Naive thymus-derived CD8-positive, alpha-beta T cell (primary cell): ENCODE measurements at regions not wholly inside any gene's neighbourhood (a gene's known extent, or its start where the extent isn't known, plus 50 kb on each side); places are given as distances from the start of the nearest gene placed in this dataset.
"Not testable (repeated sequence)": the region's sequence is repeated elsewhere in the genome, so short reads cannot be mapped to it uniquely, and the experiment has no call there.

Experiments used
- ATAC-seq, 2 donors: fragments of 150-1000 bp; cut with Tn5 transposase in 1 of 2; sonication (Bioruptor Pico), chemical (Tn5 transposase) in 1 of 2; 1 replicate in 1 of 2; 2 replicates in 1 of 2; pipeline ENCODE4 v1.10.0; 2021; ENCODE audit warnings: mild to moderate bottlenecking in 2 of 2, moderate library complexity in 2 of 2
- POLR2A ChIA-PET: fragments of 350-600 bp; sonication (Branson Sonifier 250); formaldehyde crosslinking; loops from one replicate; lab custom pipeline; 2021; ENCODE audit warnings: antibody characterized with exemption; lab: Charles Lee
- DNase-seq, 10 donors: peaks; one replicate each; pipeline versions ENCODE4 v3.0.0 to v3.0.0-alpha.2; 2020 to 2022
- H3K27ac Mint-ChIP-seq, 10 donors: one replicate each; pipeline ENCODE4 v1.8.0; 2020 to 2022; ENCODE audit warnings: mild to moderate bottlenecking in 10 of 10, mixed read lengths in 10 of 10, moderate library complexity in 4 of 10, inconsistent platforms in 1 of 10
- H3K27me3 Mint-ChIP-seq, 5 donors: one replicate each; pipeline ENCODE4 v1.8.0; 2021 to 2022; ENCODE audit warnings: mixed read lengths in 5 of 5
- H3K36me3 Mint-ChIP-seq, 3 donors: one replicate each; pipeline ENCODE4 v1.8.0; 2020 to 2022; ENCODE audit warnings: mixed read lengths in 3 of 3, mild to moderate bottlenecking in 2 of 3, inconsistent platforms in 1 of 3
- H3K4me1 Mint-ChIP-seq, 4 donors: one replicate each; pipeline ENCODE4 v1.8.0; 2021 to 2022; ENCODE audit warnings: mixed read lengths in 4 of 4
- H3K4me3 Mint-ChIP-seq, 10 donors: one replicate each; pipeline ENCODE4 v1.8.0; 2020 to 2022; ENCODE audit warnings: mild to moderate bottlenecking in 10 of 10, mixed read lengths in 10 of 10, moderate library complexity in 6 of 10, inconsistent platforms in 1 of 10
- H3K9me3 Mint-ChIP-seq, 9 donors: one replicate each; pipeline ENCODE4 v1.8.0; 2020 to 2022; ENCODE audit warnings: mixed read lengths in 9 of 9, mild to moderate bottlenecking in 3 of 9, inconsistent platforms in 1 of 9, moderate library complexity in 1 of 9

GRCh38 chr2:215260097-215260677 is 51.7 kb upstream of the ATIC start:
- Mint-ChIP-seq H3K27ac (no peak overlapping the region), H3K4me3 (no peak overlapping the region), H3K4me1 (no peaks in the 10 kb centered on the region), H3K36me3 (no peaks in the 10 kb centered on the region), H3K9me3 (no peaks in the 10 kb centered on the region), H3K27me3 (peaks cover 0 to 2% (median 0%) of the 10 kb centered on the region in 5 donors)
- DNase-seq: no peak
- no peak for ATAC-seq
- POLR2A ChIA-PET: no interaction called here

GRCh38 chr2:215249501-215249900 is 62.4 kb upstream of the ATIC start:
- Mint-ChIP-seq H3K4me3 (no peak overlapping the region), H3K9me3 (peaks cover 0 to 5% (median 0%) of the 10 kb centered on the region in 9 donors), H3K36me3 (no peaks in the 10 kb centered on the region), H3K27ac (no peak overlapping the region), H3K4me1 (no peaks in the 10 kb centered on the region), H3K27me3 (peaks cover 5 to 26% (median 12%) of the 10 kb centered on the region in 5 donors)
- POLR2A ChIA-PET: no interaction called here
- DNase-seq (no peak), ATAC-seq (no peak)

- POLR2A ChIA-PET: interaction anchor here (0.9 kb wide), 1 partner anchor 10 kb away, joined by 3 read pairs; no protein-coding TSS in a partner anchor
- ATAC-seq, H3K9me3 Mint-ChIP-seq, H3K27ac Mint-ChIP-seq, H3K36me3 Mint-ChIP-seq, H3K4me1 Mint-ChIP-seq, H3K4me3 Mint-ChIP-seq: not testable (repeated sequence)
- H3K27me3 Mint-ChIP-seq: peaks cover 5 to 33% (median 14%) of the 10 kb centered on the region in 5 donors
- peak in 1 of 10 donors; percentile 3 for DNase-seq
Observed at GRCh38 chr2:215245919-215246318, 65.9 kb upstream of the ATIC start.

GRCh38 chr2:215241791-215242305 is 70.0 kb upstream of the ATIC start:
- POLR2A ChIA-PET: no interaction called here
- Mint-ChIP-seq H3K27me3 (peaks cover 7 to 34% (median 10%) of the 10 kb centered on the region in 5 donors), H3K27ac (no peak overlapping the region), H3K4me3 (no peak overlapping the region), H3K36me3 (no peaks in the 10 kb centered on the region), H3K9me3 (peaks cover 0 to 5% (median 0%) of the 10 kb centered on the region in 9 donors), H3K4me1 (no peaks in the 10 kb centered on the region)
- no peak for DNase-seq
- no peak for ATAC-seq

- peaks cover 4 to 25% (median 8%) of the 10 kb centered on the region in 5 donors for H3K27me3 Mint-ChIP-seq
- H3K27ac Mint-ChIP-seq: no peak overlapping the region
- H3K4me3 Mint-ChIP-seq: no peak overlapping the region
- H3K4me1 Mint-ChIP-seq: no peaks in the 10 kb centered on the region
- DNase-seq: no peak
- H3K36me3 Mint-ChIP-seq: no peaks in the 10 kb centered on the region
- H3K9me3 Mint-ChIP-seq: no peaks in the 10 kb centered on the region
- ATAC-seq: no peak
- POLR2A ChIA-PET: no interaction called here
Observed at GRCh38 chr2:215238485-215239098, 73.3 kb upstream of the ATIC start.

- no peak for ATAC-seq
- POLR2A ChIA-PET: no interaction called here
- H3K4me1 Mint-ChIP-seq: no peaks in the 10 kb centered on the region
- no peak for DNase-seq
- no peak overlapping the region for H3K27ac Mint-ChIP-seq
- H3K9me3 Mint-ChIP-seq: no peaks in the 10 kb centered on the region
- H3K36me3 Mint-ChIP-seq: no peaks in the 10 kb centered on the region
- H3K27me3 Mint-ChIP-seq: peaks cover 0 to 12% (median 6%) of the 10 kb centered on the region in 5 donors
- no peak overlapping the region for H3K4me3 Mint-ChIP-seq
Observed at GRCh38 chr2:215236131-215236530, 75.7 kb upstream of the ATIC start.

- peaks cover 0 to 12% (median 3%) of the 10 kb centered on the region in 9 donors for H3K9me3 Mint-ChIP-seq
- POLR2A ChIA-PET, ATAC-seq, DNase-seq, H3K27ac Mint-ChIP-seq, H3K4me1 Mint-ChIP-seq, H3K4me3 Mint-ChIP-seq, H3K36me3 Mint-ChIP-seq: not testable (repeated sequence)
- peaks cover 0 to 17% (median 0%) of the 10 kb centered on the region in 5 donors for H3K27me3 Mint-ChIP-seq
Observed at GRCh38 chr2:215220221-215220620, 81.8 kb upstream of the ABCA12 start.

- Mint-ChIP-seq H3K9me3 (peaks cover 0 to 12% (median 3%) of the 10 kb centered on the region in 9 donors), H3K36me3 (no peaks in the 10 kb centered on the region), H3K27ac (no peak overlapping the region), H3K4me3 (no peak overlapping the region), H3K27me3 (peaks cover 0 to 26% (median 1%) of the 10 kb centered on the region in 5 donors), H3K4me1 (no peaks in the 10 kb centered on the region)
- POLR2A ChIA-PET: no interaction called here
- DNase-seq: no peak
- no peak for ATAC-seq
Observed at GRCh38 chr2:215218587-215219577, 80.5 kb upstream of the ABCA12 start.

- ATAC-seq (no peak), DNase-seq (no peak)
- H3K9me3 Mint-ChIP-seq: peaks cover 0 to 23% (median 2%) of the 10 kb centered on the region in 9 donors
- H3K27me3 Mint-ChIP-seq: peaks cover 0 to 23% (median 1%) of the 10 kb centered on the region in 5 donors
- H3K27ac Mint-ChIP-seq: no peak overlapping the region
- no peak overlapping the region for H3K4me3 Mint-ChIP-seq
- no peaks in the 10 kb centered on the region for H3K4me1 Mint-ChIP-seq
- H3K36me3 Mint-ChIP-seq: peaks cover 0 to 4% (median 0%) of the 10 kb centered on the region in 3 donors
- POLR2A ChIA-PET: no interaction called here
Observed at GRCh38 chr2:215216806-215217205, 78.4 kb upstream of the ABCA12 start.

- no peak for DNase-seq
- Mint-ChIP-seq H3K36me3 (peaks cover 0 to 4% (median 0%) of the 10 kb centered on the region in 3 donors), H3K27me3 (peaks cover 0 to 17% (median 1%) of the 10 kb centered on the region in 5 donors), H3K4me1 (no peaks in the 10 kb centered on the region), H3K27ac (no peak overlapping the region), H3K4me3 (no peak overlapping the region), H3K9me3 (peaks cover 0 to 15% (median 4%) of the 10 kb centered on the region in 9 donors)
- ATAC-seq: no peak
- POLR2A ChIA-PET: no interaction called here
Observed at GRCh38 chr2:215215637-215216036, 77.2 kb upstream of the ABCA12 start.

- Mint-ChIP-seq H3K4me1 (no peaks in the 10 kb centered on the region), H3K36me3 (peaks cover 0 to 11% (median 4%) of the 10 kb centered on the region in 3 donors), H3K27me3 (peaks cover 0 to 16% (median 2%) of the 10 kb centered on the region in 5 donors), H3K4me3 (no peak overlapping the region), H3K27ac (no peak overlapping the region), H3K9me3 (peaks cover 4 to 25% (median 15%) of the 10 kb centered on the region in 9 donors)
- POLR2A ChIA-PET: no interaction called here
- DNase-seq (no peak), ATAC-seq (no peak)
Observed at GRCh38 chr2:215210082-215210481, 71.7 kb upstream of the ABCA12 start.

- Mint-ChIP-seq H3K27me3 (peaks cover 0 to 8% (median under 1%) of the 10 kb centered on the region in 5 donors), H3K27ac (no peak overlapping the region), H3K4me3 (no peak overlapping the region), H3K4me1 (no peaks in the 10 kb centered on the region), H3K36me3 (peaks cover 0 to 8% (median 4%) of the 10 kb centered on the region in 3 donors), H3K9me3 (peaks cover 4 to 25% (median 13%) of the 10 kb centered on the region in 9 donors)
- no peak for DNase-seq
- ATAC-seq: no peak
- POLR2A ChIA-PET: no interaction called here
Observed at GRCh38 chr2:215207791-215208367, 69.5 kb upstream of the ABCA12 start.
